GM23338 (cell line): ENCODE measurements at regions not wholly inside any gene's neighbourhood (a gene's known extent, or its start where the extent isn't known, plus 50 kb on each side); places are given as distances from the start of the nearest gene placed in this dataset.

Experiments used
- ATAC-seq: fragments of 200-7000 bp; cut with Tn5 transposase; 3 replicates; pipeline ENCODE4 v1.9.1; 2020
- DNase-seq: peaks from one replicate; pipeline ENCODE4 v3.0.0-alpha.2; 2015; ENCODE audit warnings: low spot score
- H2AFZ ChIP-seq: fragments of 200-600 bp; sonication (generic); 2 replicates; pipeline ENCODE4 v1.8.0; 2016; ENCODE audit warnings: antibody characterized with exemption, mild to moderate bottlenecking, moderate library complexity
- H3F3A ChIP-seq: fragments of 200-600 bp; sonication (generic); replicated peaks from 2 replicates; pipeline ENCODE4 v1.8.0; 2017; ENCODE audit warnings: antibody characterized with exemption, mixed run types, low read depth
- H3K27ac ChIP-seq: fragments of 200-600 bp; sonication (generic); 2 replicates; pipeline ENCODE4 v1.6.1; 2016; ENCODE audit warnings: low read depth
- H3K27me3 ChIP-seq: fragments of 200-600 bp; sonication (generic); 2 replicates; pipeline ENCODE4 v1.8.0; 2016; ENCODE audit warnings: mild to moderate bottlenecking, mixed run types, moderate library complexity; ENCODE audit not compliant: insufficient read depth
- H3K36me3 ChIP-seq: fragments of 200-600 bp; sonication (generic); 2 replicates; pipeline ENCODE4 v1.8.0; 2016; ENCODE audit warnings: mild to moderate bottlenecking; ENCODE audit not compliant: insufficient read depth
- H3K4me1 ChIP-seq: fragments of 200-600 bp; sonication (generic); 2 replicates; pipeline ENCODE4 v1.8.0; 2016; ENCODE audit warnings: mild to moderate bottlenecking, moderate library complexity; ENCODE audit not compliant: insufficient read depth
- H3K4me2 ChIP-seq: fragments of 200-600 bp; sonication (generic); 2 replicates; pipeline ENCODE4 v1.7.1; 2017; ENCODE audit warnings: mixed run types
- H3K4me3 ChIP-seq: fragments of 200-600 bp; sonication (generic); 2 replicates; pipeline ENCODE4 v1.6.1; 2016; ENCODE audit warnings: mixed run types
- H3K79me2 ChIP-seq: fragments of 200-600 bp; sonication (generic); replicated peaks from 2 replicates; pipeline ENCODE4 v1.8.0; 2017; ENCODE audit warnings: mild to moderate bottlenecking; ENCODE audit not compliant: insufficient read depth
- H3K9me2 ChIP-seq: fragments of 200-600 bp; sonication (generic); 2 replicates; pipeline ENCODE4 v1.8.0; 2017; ENCODE audit not compliant: insufficient read depth
- H4K20me1 ChIP-seq: fragments of 200-600 bp; sonication (generic); replicated peaks from 2 replicates; pipeline ENCODE4 v1.8.0; 2017; ENCODE audit warnings: mild to moderate bottlenecking; ENCODE audit not compliant: insufficient read depth
- H3K27ac Mint-ChIP-seq: 2 replicates; pipeline ENCODE4 v1.8.0; 2020; ENCODE audit warnings: inconsistent platforms, mild to moderate bottlenecking, moderate library complexity, mixed read lengths
- H3K27me3 Mint-ChIP-seq: 3 replicates; pipeline ENCODE4 v1.8.0; 2022; ENCODE audit warnings: low read depth, mild to moderate bottlenecking, moderate library complexity, mixed read lengths, inconsistent platforms; ENCODE audit not compliant: insufficient read depth, poor library complexity
- H3K36me3 Mint-ChIP-seq: 3 replicates; pipeline ENCODE4 v1.8.0; 2021; ENCODE audit warnings: low read depth, mild to moderate bottlenecking, inconsistent platforms, moderate library complexity, mixed read lengths
- H3K4me1 Mint-ChIP-seq: 3 replicates; pipeline ENCODE4 v1.8.0; 2020; ENCODE audit warnings: mild to moderate bottlenecking, inconsistent platforms, mixed read lengths
- H3K4me3 Mint-ChIP-seq: 3 replicates; pipeline ENCODE4 v1.8.0; 2021; ENCODE audit warnings: moderate library complexity, mild to moderate bottlenecking, inconsistent platforms, mixed read lengths
- H3K9me3 Mint-ChIP-seq: 3 replicates; pipeline ENCODE4 v1.8.0; 2020; ENCODE audit warnings: moderate library complexity, mild to moderate bottlenecking, inconsistent platforms, mixed read lengths
- CREB1 ChIP-seq: fragments of 250-450 bp; sonication (Bioruptor Pico); IDR thresholded peaks from 2 replicates; pipeline ENCODE4 v1.5.0; 2020; ENCODE audit warnings: low read depth, mild to moderate bottlenecking, moderate library complexity
- CTCF ChIP-seq, 2 experiments: fragments of 200-600 bp in 1 of 2; sonication (generic) in 1 of 2; conservative IDR thresholded peaks; 2 replicates each; pipeline versions ENCODE4 v1.5.1 to v1.6.1; 2016 to 2017; ENCODE audit warnings: antibody characterized with exemption in 2 of 2, low read depth in 2 of 2, mild to moderate bottlenecking in 2 of 2, moderate library complexity in 1 of 2
- EZH2 ChIP-seq: fragments of 200-600 bp; sonication (generic); IDR thresholded peaks from one replicate; pipeline ENCODE4 v1.8.0; 2017; ENCODE audit warnings: antibody characterized with exemption, mild to moderate bottlenecking, low read depth; ENCODE audit not compliant: unreplicated experiment
- JUNB ChIP-seq: IDR thresholded peaks from one replicate; pipeline ENCODE4 v1.6.1; 2016; ENCODE audit warnings: antibody characterized with exemption; ENCODE audit not compliant: unreplicated experiment
- POLR2AphosphoS5 ChIP-seq: IDR thresholded peaks from 2 replicates; pipeline ENCODE4 v1.6.1; 2016; ENCODE audit warnings: antibody characterized with exemption, low read depth
- REST ChIP-seq: IDR thresholded peaks from one replicate; pipeline ENCODE4 v1.6.1; 2018; ENCODE audit warnings: antibody characterized with exemption; ENCODE audit not compliant: unreplicated experiment
- STAT1 ChIP-seq: IDR thresholded peaks from one replicate; pipeline ENCODE4 v1.6.1; 2016; ENCODE audit warnings: antibody characterized with exemption; ENCODE audit not compliant: unreplicated experiment
- ZNF114 ChIP-seq: fragments of 250-450 bp; sonication (Bioruptor Pico); IDR thresholded peaks from 2 replicates; pipeline ENCODE4 v1.5.0; 2020; ENCODE audit warnings: mild to moderate bottlenecking, moderate library complexity
- ZNF331 ChIP-seq: fragments of 250-450 bp; sonication (Bioruptor Pico); IDR thresholded peaks from 2 replicates; pipeline ENCODE4 v1.5.0; 2020; ENCODE audit warnings: low read depth, mild to moderate bottlenecking, moderate library complexity

GRCh38 chr4:38323141-38323641 is 340.8 kb upstream of the KLF3 start:
- DNase-seq (no peak), ATAC-seq (no peak)
- no peak overlapping the region for H3K27ac Mint-ChIP-seq
- no peaks in the 10 kb centered on the region for H3F3A ChIP-seq
- no peak overlapping the region for H2AFZ ChIP-seq
- H3K27ac ChIP-seq = no peak overlapping the region
- peaks cover 7% of the 10 kb centered on the region; the same call in 1 of the 2 replicates for H3K9me2 ChIP-seq
- H3K4me3 Mint-ChIP-seq = no peak overlapping the region
- H3K4me2 ChIP-seq = no peak overlapping the region
- no peak overlapping the region for H3K4me3 ChIP-seq
- H3K27me3 ChIP-seq = no peaks in the 10 kb centered on the region
- H3K9me3 Mint-ChIP-seq = peaks cover 22% of the 10 kb centered on the region
- H3K4me1 Mint-ChIP-seq = peaks cover 20% of the 10 kb centered on the region
- peaks cover 10% of the 10 kb centered on the region for H3K4me1 ChIP-seq
- no peaks in the 10 kb centered on the region for H3K79me2 ChIP-seq
- no peaks in the 10 kb centered on the region for H3K36me3 ChIP-seq
- H4K20me1 ChIP-seq = no peaks in the 10 kb centered on the region
- TF ChIP-seq ZNF114 (CRISPR knock-in tag) = no peak
- peak; percentile 36; the same call in 1 of the 2 replicates for TF ChIP-seq POLR2AphosphoS5
- no peaks in the 10 kb centered on the region for H3K27me3 Mint-ChIP-seq
- peaks cover 17% of the 10 kb centered on the region for H3K36me3 Mint-ChIP-seq

GRCh38 chr4:38324861-38325628 is 339.0 kb upstream of the KLF3 start:
- Histone ChIP-seq H3K4me2 (no peak overlapping the region), H3K79me2 (no peaks in the 10 kb centered on the region), H3F3A (no peaks in the 10 kb centered on the region), H3K4me1 (peaks cover 6% of the 10 kb centered on the region; the same call in 1 of the 2 replicates), H3K4me3 (no peak overlapping the region), H3K36me3 (no peaks in the 10 kb centered on the region), H3K27ac (no peak overlapping the region), H4K20me1 (no peaks in the 10 kb centered on the region), H2AFZ (no peak overlapping the region), H3K9me2 (peaks cover 7% of the 10 kb centered on the region; the same call in 1 of the 2 replicates), H3K27me3 (no peaks in the 10 kb centered on the region)
- no peak for DNase-seq
- Mint-ChIP-seq H3K4me3 (no peak overlapping the region), H3K36me3 (peaks cover 17% of the 10 kb centered on the region), H3K9me3 (peaks cover 22% of the 10 kb centered on the region), H3K4me1 (peaks cover 18% of the 10 kb centered on the region), H3K27ac (no peak overlapping the region), H3K27me3 (no peaks in the 10 kb centered on the region)
- TF ChIP-seq REST = no peak
- no peak for TF ChIP-seq JUNB
- ATAC-seq = no peak

- Mint-ChIP-seq H3K9me3 (peaks cover 22% of the 10 kb centered on the region), H3K27me3 (no peaks in the 10 kb centered on the region), H3K4me3 (no peak overlapping the region), H3K4me1 (peaks cover 18% of the 10 kb centered on the region), H3K36me3 (peaks cover 17% of the 10 kb centered on the region), H3K27ac (no peak overlapping the region)
- no peaks in the 10 kb centered on the region for H3K27me3 ChIP-seq
- no peak overlapping the region for H2AFZ ChIP-seq
- no peak overlapping the region for H3K27ac ChIP-seq
- DNase-seq (no peak), ATAC-seq (no peak)
- peaks cover 6% of the 10 kb centered on the region; the same call in 1 of the 2 replicates for H3K4me1 ChIP-seq
- H3K4me2 ChIP-seq = no peak overlapping the region
- H3K36me3 ChIP-seq = no peaks in the 10 kb centered on the region
- H3K4me3 ChIP-seq = no peak overlapping the region
- no peaks in the 10 kb centered on the region for H4K20me1 ChIP-seq
- H3K9me2 ChIP-seq = peaks cover 7% of the 10 kb centered on the region; the same call in 1 of the 2 replicates
- no peaks in the 10 kb centered on the region for H3K79me2 ChIP-seq
- H3F3A ChIP-seq = no peaks in the 10 kb centered on the region
- TF ChIP-seq ZNF331 (no peak), POLR2AphosphoS5 (no peak), EZH2 (no peak), JUNB (no peak), CTCF (conservative IDR thresholded peaks at IDR 0.05; ENCODE audit: low read depth in 2 of 2) (no peak), CREB1 (CRISPR knock-in tag) (no peak), STAT1 (no peak), ZNF114 (CRISPR knock-in tag) (no peak), REST (no peak)
Measured at GRCh38 chr4:38325629-38325913, 338.4 kb upstream of the KLF3 start.
